D341Med (cell line): ENCODE measurements at regions not wholly inside any gene's neighbourhood (a gene's known extent, or its start where the extent isn't known, plus 50 kb on each side); places are given as distances from the start of the nearest gene placed in this dataset.
"Not testable (repeated sequence)": the region's sequence is repeated elsewhere in the genome, so short reads cannot be mapped to it uniquely, and the experiment has no call there.

ENCODE experiments used
- DNase-seq: peaks from one replicate; pipeline ENCODE4 v3.0.0; 2012; ENCODE audit warnings: low spot score

- no peak for DNase-seq
Observed at GRCh38 chr3:132084982-132085381, 50.2 kb upstream of the CPNE4 start.

GRCh38 chr3:132087356-132087755 is 52.5 kb upstream of the CPNE4 start:
- no peak for DNase-seq

GRCh38 chr3:132088291-132088690 is 53.5 kb upstream of the CPNE4 start:
- no peak for DNase-seq

- no peak for DNase-seq
Observed at GRCh38 chr3:132090921-132091320, 56.1 kb upstream of the CPNE4 start.

GRCh38 chr3:132116601-132117000 is 81.8 kb upstream of the CPNE4 start:
- DNase-seq: no peak

GRCh38 chr3:132117642-132118041 is 82.8 kb upstream of the CPNE4 start:
- DNase-seq: no peak

- no peak for DNase-seq
Observed at GRCh38 chr3:132119531-132119930, 84.7 kb upstream of the CPNE4 start.

- DNase-seq: no peak
Observed at GRCh38 chr3:132124096-132124495, 89.3 kb upstream of the CPNE4 start.

- DNase-seq: no peak
Observed at GRCh38 chr3:132124651-132125284, 90.0 kb upstream of the CPNE4 start.

GRCh38 chr3:132134611-132135010 is 99.8 kb upstream of the CPNE4 start:
- DNase-seq: no peak

GRCh38 chr3:132135628-132136333 is 101.0 kb upstream of the CPNE4 start:
- DNase-seq: no peak

GRCh38 chr3:132136334-132136716 is 101.5 kb upstream of the CPNE4 start:
- DNase-seq: no peak

GRCh38 chr3:132136902-132137301 is 102.1 kb upstream of the CPNE4 start:
- DNase-seq: not testable (repeated sequence)

GRCh38 chr3:132145833-132146232 is 111.0 kb upstream of the CPNE4 start:
- no peak for DNase-seq

- DNase-seq: no peak
Observed at GRCh38 chr3:132154619-132155018, 119.8 kb upstream of the CPNE4 start.

GRCh38 chr3:132159145-132159544 is 124.3 kb upstream of the CPNE4 start:
- no peak for DNase-seq

GRCh38 chr3:132160198-132160597 is 125.4 kb upstream of the CPNE4 start:
- no peak for DNase-seq

GRCh38 chr3:132161608-132162007 is 126.8 kb upstream of the CPNE4 start:
- no peak for DNase-seq

GRCh38 chr3:132164469-132165092 is 129.8 kb upstream of the CPNE4 start:
- no peak for DNase-seq

GRCh38 chr3:132167870-132168269 is 133.1 kb upstream of the CPNE4 start:
- no peak for DNase-seq

- no peak for DNase-seq
Observed at GRCh38 chr3:132174500-132174899, 139.7 kb upstream of the CPNE4 start.

- peak; percentile 46 for DNase-seq
Observed at GRCh38 chr3:132180337-132180791, 136.8 kb upstream of the ACP3 start.

- DNase-seq: no peak
Observed at GRCh38 chr3:132183811-132184210, 133.4 kb upstream of the ACP3 start.
